Esophagus squamous epithelium (tissue), 5 donors: ENCODE measurements at regions not wholly inside any gene's neighbourhood (a gene's known extent, or its start where the extent isn't known, plus 50 kb on each side); places are given as distances from the start of the nearest gene placed in this dataset.

Experiments used
- DNase-seq: peaks from one replicate; lab custom pipeline; 2025; lab: John Stamatoyannopoulos, UW
- H3K27ac ChIP-seq, 4 donors: fragments of 200-600 bp; sonication (generic); one replicate each; pipeline ENCODE4 v1.5.1; 2016 to 2019; ENCODE audit warnings: mild to moderate bottlenecking in 1 of 4
- H3K27me3 ChIP-seq, 4 donors: fragments of 200-600 bp; sonication (generic); 1 replicate in 3 of 4; 2 replicates in 1 of 4; pipeline versions ENCODE4 v1.5.1 to v1.6.0; 2017 to 2021; ENCODE audit warnings: antibody characterized with exemption in 1 of 4
- H3K36me3 ChIP-seq, 3 donors: fragments of 200-600 bp; sonication (generic); one replicate each; pipeline ENCODE4 v1.5.1; 2016 to 2019
- H3K4me1 ChIP-seq, 3 donors: fragments of 200-600 bp; sonication (generic); one replicate each; pipeline ENCODE4 v1.5.1; 2017 to 2019
- H3K4me3 ChIP-seq, 4 donors: fragments of 200-600 bp; sonication (generic); 1 replicate in 3 of 4; 2 replicates in 1 of 4; pipeline ENCODE4 v1.5.1; 2016 to 2019; ENCODE audit warnings: mild to moderate bottlenecking in 2 of 4, moderate library complexity in 1 of 4
- H3K9me3 ChIP-seq, 3 donors: fragments of 200-600 bp; sonication (generic); one replicate each; pipeline ENCODE4 v1.5.1; 2016 to 2019
- POLR2A ChIP-seq, 4 donors: fragments of 450-650 bp; IDR thresholded peaks; one replicate each; pipeline ENCODE4 v1.6.1; 2017; ENCODE audit warnings: antibody characterized with exemption in 4 of 4, mild to moderate bottlenecking in 4 of 4, moderate library complexity in 3 of 4
- WGBS, 2 donors: methylation state at CpG; one replicate each; pipeline ENCODE4 v1.1.5; 2018; 5-methylcytosine and 5-hydroxymethylcytosine counted together
- intact Hi-C: fragments of 100-400 bp; cut with DNase I; formaldehyde crosslinking; loops from one replicate; pipeline ENCODE4 v1.15.0; 2022
- TF ChIP-seq, protein P1 (sequence below), 6 experiments: fragments of 450-650 bp in 4 of 6; fragments of 200-600 bp in 2 of 6; sonication (generic) in 2 of 6; IDR thresholded peaks; one replicate each; pipeline ENCODE4 v1.5.1; 2016 to 2019; ENCODE audit warnings: antibody characterized with exemption in 6 of 6, mild to moderate bottlenecking in 4 of 6, moderate library complexity in 4 of 6
- donor health status: DM: yes; HTN: yes; CAD: no.

DNA sequence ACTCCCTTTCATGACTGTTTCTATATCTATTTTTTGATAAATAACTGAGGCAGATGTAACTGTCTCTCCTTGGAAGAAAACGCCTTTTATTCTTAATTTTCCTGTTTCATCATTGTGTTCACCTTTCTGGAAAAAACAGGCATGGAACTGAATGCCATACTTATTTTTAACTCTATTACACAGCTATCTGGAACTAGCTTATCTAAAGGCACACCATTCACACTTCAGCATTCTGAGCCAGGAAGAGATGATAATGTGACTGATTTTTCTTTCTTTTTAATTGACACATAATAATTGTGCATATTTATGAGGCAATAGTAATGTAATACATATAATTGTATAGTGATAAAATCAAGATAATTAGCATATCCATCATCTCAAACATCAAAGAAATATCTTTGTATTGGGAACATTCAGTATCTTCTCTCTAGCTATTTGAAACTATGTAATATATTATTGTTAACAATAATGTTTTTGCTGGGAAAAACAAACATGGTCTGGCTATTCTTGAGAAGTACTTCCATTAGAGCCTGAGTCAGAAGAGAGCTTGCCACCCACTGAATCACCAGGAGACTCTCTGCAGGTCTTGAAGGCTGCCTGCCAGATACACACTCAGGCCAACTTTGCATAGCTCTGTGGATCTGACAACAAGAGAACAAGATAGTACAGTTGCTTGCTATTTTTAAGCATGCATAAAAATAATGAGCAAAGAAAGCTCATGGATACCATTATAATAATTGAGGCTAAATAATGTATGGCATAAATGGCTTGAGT is 501.0 kb upstream of the EDIL3 start:
- TF ChIP-seq, protein P1, sequence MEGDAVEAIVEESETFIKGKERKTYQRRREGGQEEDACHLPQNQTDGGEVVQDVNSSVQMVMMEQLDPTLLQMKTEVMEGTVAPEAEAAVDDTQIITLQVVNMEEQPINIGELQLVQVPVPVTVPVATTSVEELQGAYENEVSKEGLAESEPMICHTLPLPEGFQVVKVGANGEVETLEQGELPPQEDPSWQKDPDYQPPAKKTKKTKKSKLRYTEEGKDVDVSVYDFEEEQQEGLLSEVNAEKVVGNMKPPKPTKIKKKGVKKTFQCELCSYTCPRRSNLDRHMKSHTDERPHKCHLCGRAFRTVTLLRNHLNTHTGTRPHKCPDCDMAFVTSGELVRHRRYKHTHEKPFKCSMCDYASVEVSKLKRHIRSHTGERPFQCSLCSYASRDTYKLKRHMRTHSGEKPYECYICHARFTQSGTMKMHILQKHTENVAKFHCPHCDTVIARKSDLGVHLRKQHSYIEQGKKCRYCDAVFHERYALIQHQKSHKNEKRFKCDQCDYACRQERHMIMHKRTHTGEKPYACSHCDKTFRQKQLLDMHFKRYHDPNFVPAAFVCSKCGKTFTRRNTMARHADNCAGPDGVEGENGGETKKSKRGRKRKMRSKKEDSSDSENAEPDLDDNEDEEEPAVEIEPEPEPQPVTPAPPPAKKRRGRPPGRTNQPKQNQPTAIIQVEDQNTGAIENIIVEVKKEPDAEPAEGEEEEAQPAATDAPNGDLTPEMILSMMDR (IDR thresholded peaks at IDR 0.05): no peak
- TF ChIP-seq POLR2A (IDR thresholded peaks at IDR 0.05): no peak
- intact Hi-C loops: no loop called here
- Histone ChIP-seq H3K27me3 (no peaks in the 10 kb centered on the region), H3K4me1 (no peaks in the 10 kb centered on the region), H3K36me3 (no peaks in the 10 kb centered on the region), H3K27ac (no peak overlapping the region), H3K9me3 (no peaks in the 10 kb centered on the region), H3K4me3 (no peak overlapping the region)
- WGBS, 2 donors: 32 to 53% methylated on average over 1 of the region's 1 CpG
- DNase-seq: no peak

DNA sequence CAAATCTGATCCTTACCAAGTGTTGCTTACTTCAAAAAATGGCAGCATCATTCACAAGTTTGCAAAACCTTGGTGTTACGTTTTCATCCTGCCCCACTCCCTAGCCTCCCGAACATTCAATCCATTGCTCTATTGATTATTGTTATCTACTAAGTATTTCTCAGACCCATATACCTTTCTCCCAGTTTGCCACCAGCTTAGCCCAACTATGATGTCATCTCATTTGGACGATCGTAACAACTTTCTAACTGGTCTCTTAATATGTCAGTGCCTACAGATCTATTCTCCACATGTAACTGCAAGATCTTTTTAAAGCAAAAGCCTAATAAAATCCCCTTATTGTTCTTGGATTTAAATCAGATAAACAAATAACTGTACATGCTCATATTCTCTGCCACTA is 497.1 kb upstream of the EDIL3 start:
- WGBS, 2 donors: 68 to 85% methylated on average over 4 of the region's 4 CpGs
- intact Hi-C loops: no loop called here
- Histone ChIP-seq H3K4me3 (no peak overlapping the region), H3K9me3 (no peaks in the 10 kb centered on the region), H3K27ac (no peak overlapping the region), H3K27me3 (no peaks in the 10 kb centered on the region), H3K36me3 (no peaks in the 10 kb centered on the region), H3K4me1 (no peaks in the 10 kb centered on the region)
- no peak for DNase-seq
- TF ChIP-seq, protein P1 (IDR thresholded peaks at IDR 0.05): no peak
- no peak for TF ChIP-seq POLR2A (IDR thresholded peaks at IDR 0.05)

DNA sequence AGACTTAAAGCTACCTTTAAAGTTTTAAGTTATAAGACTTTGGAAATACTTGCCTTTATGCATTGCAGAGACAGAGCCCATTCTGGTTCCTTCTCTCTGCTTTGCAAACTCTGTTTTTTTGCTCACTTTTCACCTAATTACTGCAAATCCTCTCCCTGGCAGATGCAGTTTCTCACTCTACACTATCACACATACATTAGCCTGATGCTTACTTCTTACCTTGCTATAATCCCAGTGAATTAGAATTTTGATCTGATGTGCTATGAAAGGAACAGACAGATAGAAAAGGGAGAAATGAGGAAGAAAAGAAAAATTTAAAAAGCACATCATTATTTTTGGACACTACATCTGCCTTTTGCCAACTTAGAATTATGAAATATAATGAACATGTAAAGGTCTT is 489.5 kb upstream of the EDIL3 start:
- Histone ChIP-seq H3K4me1 (no peaks in the 10 kb centered on the region), H3K9me3 (no peaks in the 10 kb centered on the region), H3K4me3 (no peak overlapping the region), H3K36me3 (no peaks in the 10 kb centered on the region), H3K27ac (no peak overlapping the region), H3K27me3 (no peaks in the 10 kb centered on the region)
- TF ChIP-seq, protein P1 (IDR thresholded peaks at IDR 0.05): no peak
- no peak for TF ChIP-seq POLR2A (IDR thresholded peaks at IDR 0.05)
- intact Hi-C loops: no loop called here
- DNase-seq: no peak

DNA sequence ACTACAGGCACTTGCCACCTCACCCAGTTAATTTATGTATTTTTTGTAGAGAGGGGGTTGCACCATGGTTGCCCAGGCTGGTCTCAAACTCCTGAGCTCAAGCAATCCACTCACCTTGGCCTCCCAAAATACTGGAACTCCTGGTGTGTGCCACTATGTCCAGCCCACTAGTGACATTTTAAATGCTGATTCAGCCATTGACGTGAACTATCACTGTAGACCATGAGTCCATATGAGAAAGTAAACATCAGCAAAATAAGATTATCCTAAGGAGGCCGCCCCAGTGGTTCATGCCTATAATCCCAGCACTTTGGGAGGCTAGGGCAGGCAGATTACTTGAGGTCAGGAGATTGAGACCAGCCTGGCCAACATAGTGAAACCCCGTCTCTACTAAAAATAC is 488.1 kb upstream of the EDIL3 start:
- DNase-seq: no peak
- intact Hi-C loops: no loop called here
- no peak overlapping the region for H3K4me3 ChIP-seq
- TF ChIP-seq POLR2A (IDR thresholded peaks at IDR 0.05): no peak
- TF ChIP-seq, protein P1 (IDR thresholded peaks at IDR 0.05): no peak
- no peaks in the 10 kb centered on the region for H3K36me3 ChIP-seq
- 41 to 69% methylated on average over 3 of the region's 3 CpGs for WGBS, 2 donors
- no peaks in the 10 kb centered on the region for H3K9me3 ChIP-seq
- H3K27ac ChIP-seq: no peak overlapping the region
- no peaks in the 10 kb centered on the region for H3K4me1 ChIP-seq
- no peaks in the 10 kb centered on the region for H3K27me3 ChIP-seq

DNA sequence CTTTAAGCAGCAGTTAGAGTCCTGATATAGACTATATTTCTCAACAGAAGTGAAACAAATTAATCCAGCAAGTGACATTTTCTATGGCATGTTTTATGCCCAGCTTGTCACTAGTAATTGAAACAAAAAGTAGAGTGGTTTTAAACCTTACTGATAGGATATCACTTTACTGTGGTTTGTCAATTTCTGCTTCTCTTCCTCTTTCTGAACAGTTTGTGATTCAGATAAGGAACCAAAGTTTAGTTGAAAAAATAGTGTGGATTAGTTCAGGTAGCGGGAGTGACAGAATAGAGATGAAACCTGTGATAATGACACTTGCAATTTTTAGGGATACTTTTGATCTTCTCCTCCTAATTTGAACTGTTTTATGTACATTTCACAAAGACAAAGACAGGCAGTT is 485.7 kb upstream of the EDIL3 start:
- no peak overlapping the region for H3K4me3 ChIP-seq
- TF ChIP-seq, protein P1 (IDR thresholded peaks at IDR 0.05): no peak
- no peak for TF ChIP-seq POLR2A (IDR thresholded peaks at IDR 0.05)
- H3K27ac ChIP-seq: no peak overlapping the region
- H3K36me3 ChIP-seq: no peaks in the 10 kb centered on the region
- intact Hi-C loops: no loop called here
- no peaks in the 10 kb centered on the region for H3K27me3 ChIP-seq
- DNase-seq: no peak
- no peaks in the 10 kb centered on the region for H3K4me1 ChIP-seq
- no peaks in the 10 kb centered on the region for H3K9me3 ChIP-seq
- WGBS, 2 donors: 0% methylated on average over 1 of the region's 1 CpG
